ENCODE measurements at regions not wholly inside any gene's neighbourhood (a gene's known extent, or its start where the extent isn't known, plus 50 kb on each side); places are given as distances from the start of the nearest gene placed in this dataset.
"Not testable (repeated sequence)": the region's sequence is repeated elsewhere in the genome, so short reads cannot be mapped to it uniquely, and the experiment has no call there.

- DNase-seq, result not testable (repeated sequence)
Measured at GRCh38 chr14:105741707-105742530, 215.5 kb downstream of the TMEM121 start.

- no peak for DNase-seq
Measured at GRCh38 chr14:105742531-105742848, 216.1 kb downstream of the TMEM121 start.

DNA sequence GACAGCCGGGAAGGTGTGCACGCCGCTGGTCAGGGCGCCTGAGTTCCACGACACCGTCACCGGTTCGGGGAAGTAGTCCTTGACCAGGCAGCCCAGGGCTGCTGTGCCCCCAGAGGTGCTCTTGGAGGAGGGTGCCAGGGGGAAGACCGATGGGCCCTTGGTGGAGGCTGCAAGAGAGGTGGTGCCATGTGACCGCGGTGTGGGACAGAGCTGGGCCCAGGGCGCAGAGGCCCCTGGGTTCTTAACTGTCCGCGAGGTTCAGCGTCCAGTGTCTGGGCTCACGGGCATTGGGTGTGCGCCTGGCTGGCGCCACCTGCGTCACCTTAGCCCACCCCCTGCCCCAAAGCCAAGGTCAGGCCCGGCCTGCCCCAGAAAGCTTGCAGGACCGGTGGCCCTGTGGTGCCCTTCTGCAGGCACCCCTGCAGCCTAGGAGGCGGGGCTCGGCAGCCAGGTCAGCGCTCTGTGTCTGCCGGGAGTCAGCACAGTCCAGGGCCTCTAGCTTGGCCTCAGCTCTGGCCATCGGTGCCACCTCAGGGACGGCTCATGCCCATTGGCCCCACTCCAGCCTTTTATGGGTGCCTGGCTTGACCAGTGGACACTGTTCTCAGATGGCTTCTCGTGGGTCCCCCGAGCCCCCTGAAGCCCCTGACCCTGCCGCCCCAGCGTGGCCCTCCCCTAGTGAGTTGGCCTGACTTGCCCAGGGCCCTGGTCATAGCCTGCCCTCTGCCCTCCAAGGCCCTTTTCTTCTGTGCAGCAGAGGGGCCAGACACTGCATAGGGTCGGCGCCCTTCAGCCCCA, 216.7 kb downstream of the TMEM121 start:
- not testable (repeated sequence) for DNase-seq

- not testable (repeated sequence) for DNase-seq
Measured at GRCh38 chr14:105744213-105744787, 217.9 kb downstream of the TMEM121 start.

DNA sequence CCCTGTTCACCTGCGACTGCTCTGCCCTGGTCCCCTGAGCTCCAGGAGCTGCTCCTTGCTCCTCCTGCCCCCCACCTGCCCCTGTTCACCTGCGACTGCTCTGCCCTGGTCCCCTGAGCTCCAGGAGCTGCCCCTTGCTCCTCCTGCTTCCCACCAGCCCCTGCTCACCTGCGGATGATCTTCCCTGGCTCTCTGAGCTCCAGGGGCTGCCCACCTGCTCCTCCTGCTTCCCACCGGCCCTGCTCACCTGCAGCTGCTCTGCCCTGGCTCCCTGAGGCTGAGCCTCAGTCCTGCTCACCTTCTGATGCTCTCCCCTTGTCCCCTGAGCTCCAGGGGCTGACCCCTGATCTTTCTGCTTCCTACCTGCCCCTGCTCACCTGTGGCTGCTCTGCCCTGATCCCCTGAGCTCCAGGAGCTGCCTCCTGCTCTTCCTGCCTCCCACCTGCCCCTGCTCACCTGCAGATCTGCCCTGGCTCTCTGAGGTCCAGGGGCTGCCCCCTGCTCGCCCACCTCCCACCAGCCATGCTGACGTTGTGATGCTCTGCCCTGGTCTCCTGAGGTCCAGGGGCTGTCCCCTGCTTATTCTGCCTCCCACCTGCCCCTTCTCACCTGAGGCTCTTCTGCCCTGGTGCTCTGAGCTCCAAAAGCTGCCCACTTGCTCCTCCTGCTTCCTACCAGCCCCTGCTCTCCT, 219.2 kb downstream of the TMEM121 start:
- DNase-seq, result no peak

DNA sequence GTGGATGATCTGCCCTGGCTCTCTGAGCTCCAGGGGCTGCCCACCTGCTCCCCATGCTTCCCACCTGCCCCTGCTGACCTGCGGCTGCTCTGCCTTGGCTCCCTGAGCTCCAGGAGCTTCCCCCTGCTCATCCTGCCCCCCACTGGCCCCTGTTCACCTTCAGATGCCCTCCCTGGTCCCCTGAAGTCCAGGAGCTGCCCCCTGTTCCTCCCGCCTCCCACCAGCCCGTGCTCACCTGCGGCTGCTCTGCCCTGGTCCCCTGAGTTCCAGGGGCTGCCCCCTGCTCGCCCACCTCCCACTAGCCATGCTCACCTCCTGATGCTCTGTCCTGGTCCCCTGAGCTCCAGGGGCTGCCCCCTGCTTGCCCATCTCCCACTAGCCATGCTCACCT, 219.7 kb downstream of the TMEM121 start:
- DNase-seq, result no peak

- not testable (repeated sequence) for DNase-seq
Measured at GRCh38 chr14:105746800-105747502, 220.6 kb downstream of the TMEM121 start.

DNA sequence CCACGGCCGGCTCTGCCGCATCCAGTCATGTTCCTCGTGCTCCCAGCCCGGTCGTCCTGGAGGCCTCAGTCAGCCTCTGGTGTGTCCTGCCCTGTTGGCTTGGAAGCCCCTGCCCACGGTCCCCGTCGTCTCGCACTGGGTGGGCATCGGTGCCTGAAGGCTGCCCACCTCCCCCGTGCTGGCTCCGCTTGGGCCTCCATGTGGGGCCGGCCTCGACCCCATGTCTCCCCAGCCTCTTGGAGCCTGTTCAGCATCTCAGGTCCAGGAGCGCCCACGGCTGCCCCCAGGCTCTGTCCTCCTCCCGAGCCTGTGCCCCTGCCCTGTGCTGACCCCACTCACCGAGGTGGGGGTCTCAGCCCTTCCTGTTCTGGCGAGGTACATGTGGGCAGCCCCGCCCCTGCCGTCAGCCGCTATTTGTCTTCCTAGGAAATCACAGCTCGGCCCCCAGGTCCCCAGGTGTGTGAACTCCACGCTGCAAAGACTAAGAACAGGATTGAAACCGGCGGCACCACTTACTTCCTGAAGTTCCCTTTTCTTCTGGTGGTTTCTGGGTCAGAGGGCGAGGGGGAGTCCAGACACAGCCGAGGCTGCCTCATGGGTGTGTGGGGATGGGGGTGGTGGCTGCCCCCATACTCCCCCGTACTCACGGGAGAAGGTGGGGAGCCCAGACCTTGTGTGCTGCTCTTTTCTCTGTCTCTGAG, 221.3 kb downstream of the TMEM121 start:
- DNase-seq, result not testable (repeated sequence)

DNA sequence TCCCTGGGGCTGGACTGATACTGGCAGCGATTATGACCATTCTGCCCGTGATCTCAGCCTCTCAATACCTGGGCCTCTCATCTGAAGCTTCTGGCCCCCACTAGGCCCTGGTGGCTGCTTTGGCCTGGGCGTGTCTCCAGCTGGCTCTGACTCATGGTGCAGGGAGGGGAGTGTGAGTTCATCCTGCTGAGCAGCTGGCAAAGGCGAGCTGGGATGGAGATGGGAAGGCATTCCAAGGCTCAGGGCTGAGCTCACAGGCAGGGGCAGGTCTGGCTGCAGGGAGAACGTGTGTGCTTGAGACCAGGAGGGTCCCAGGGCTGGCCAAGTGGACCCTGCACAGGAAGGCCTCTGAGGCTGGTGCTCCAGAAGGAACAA, 221.8 kb downstream of the TMEM121 start:
- no peak for DNase-seq

DNA sequence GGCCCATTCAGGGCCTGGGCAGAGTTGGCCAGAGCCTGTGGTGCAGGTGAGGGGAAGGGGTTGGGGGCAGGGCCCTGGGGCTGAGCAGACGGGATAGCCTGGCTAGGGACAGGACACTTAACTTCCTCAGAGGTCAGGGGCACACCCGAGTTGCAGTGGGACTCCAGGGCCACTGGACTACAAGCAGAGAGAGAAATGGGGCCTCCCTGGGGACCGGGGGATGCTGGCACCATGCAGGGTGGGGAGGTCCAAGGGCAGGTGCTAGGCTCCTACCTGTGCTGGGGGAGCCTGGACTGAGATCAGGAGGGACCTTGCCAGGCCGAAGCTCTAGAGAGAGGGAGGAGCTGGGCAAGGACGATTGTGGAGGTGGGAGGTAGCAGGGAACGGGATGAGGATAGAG, 222.3 kb downstream of the TMEM121 start:
- DNase-seq, result not testable (repeated sequence)

GRCh38 chr14:105749870-105750541, 223.6 kb downstream of the TMEM121 start:
- not testable (repeated sequence) for DNase-seq

- DNase-seq, result not testable (repeated sequence)
Measured at GRCh38 chr14:105751291-105751751, 224.9 kb downstream of the TMEM121 start.

- not testable (repeated sequence) for DNase-seq
Measured at GRCh38 chr14:105752420-105752819, 226.0 kb downstream of the TMEM121 start.

GRCh38 chr14:105760691-105761344, 234.4 kb downstream of the TMEM121 start:
- no peak for DNase-seq

- DNase-seq, result not testable (repeated sequence)
Measured at GRCh38 chr14:105761345-105761740, 235.0 kb downstream of the TMEM121 start.

- DNase-seq, result no peak
Measured at GRCh38 chr14:105761842-105762241, 235.5 kb downstream of the TMEM121 start.

DNA sequence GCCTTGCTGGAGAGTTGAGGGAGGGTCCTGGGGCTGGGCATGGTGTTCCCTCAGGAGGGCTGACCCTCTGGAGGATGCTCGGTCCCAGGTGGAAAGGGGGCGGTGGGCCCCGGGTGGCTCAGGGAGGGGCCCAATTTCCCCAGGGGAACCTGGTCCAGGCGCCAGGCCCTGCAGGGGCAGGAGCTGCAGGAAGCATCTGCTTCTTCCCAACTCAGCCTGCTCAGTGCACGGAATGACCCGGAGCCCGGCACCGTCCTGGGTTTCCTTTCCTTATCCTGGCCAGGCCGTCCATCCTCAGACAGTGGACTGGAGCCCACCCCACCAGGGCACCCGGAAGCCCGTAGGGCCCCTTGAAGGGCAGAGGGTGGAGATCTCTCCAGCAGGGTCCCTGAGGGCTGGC, 235.9 kb downstream of the TMEM121 start:
- DNase-seq, result not testable (repeated sequence)

DNA sequence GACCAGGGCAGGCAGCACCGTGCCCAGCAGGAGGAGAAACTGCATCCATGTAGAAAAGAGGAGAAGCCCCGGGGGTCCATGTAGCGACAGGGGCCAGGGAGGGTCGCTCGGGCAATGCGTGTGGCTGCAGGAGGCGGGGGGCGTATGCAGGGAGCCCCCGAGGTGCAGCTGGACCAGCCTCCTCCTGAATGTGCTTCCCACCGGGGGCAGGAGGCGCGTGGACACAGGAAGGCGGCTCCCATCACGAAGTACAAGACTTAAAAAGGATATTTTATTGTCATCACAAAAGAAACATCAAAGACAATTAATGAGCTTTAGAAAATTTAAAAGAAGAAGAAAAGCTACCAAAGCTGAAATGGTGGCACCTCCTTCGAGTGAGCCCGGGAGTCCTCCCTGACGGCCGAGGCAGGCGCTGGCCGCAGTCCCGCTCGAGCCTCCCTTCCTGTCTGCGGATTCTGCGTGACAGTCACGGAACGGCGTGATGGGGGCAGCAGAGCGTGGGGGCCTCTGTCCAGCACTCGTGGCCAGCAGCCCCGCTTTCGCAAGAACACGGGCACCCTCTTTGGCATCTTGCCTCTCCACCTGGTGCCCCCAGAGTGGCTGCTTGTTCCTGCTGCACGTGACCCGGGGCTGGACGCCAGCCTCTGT, 238.0 kb downstream of the TMEM121 start:
- not testable (repeated sequence) for DNase-seq

GRCh38 chr14:105765072-105765825, 238.9 kb downstream of the TMEM121 start:
- not testable (repeated sequence) for DNase-seq
